Neural crest cell (in vitro differentiated cells): ENCODE measurements at regions not wholly inside any gene's neighbourhood (a gene's known extent, or its start where the extent isn't known, plus 50 kb on each side); places are given as distances from the start of the nearest gene placed in this dataset.

ENCODE experiments used
- DNase-seq: peaks from one replicate; pipeline ENCODE4 v3.0.0; 2021; ENCODE audit warnings: low read depth, mixed read lengths, low spot score
- H3K27ac Mint-ChIP-seq: one replicate; pipeline ENCODE4 v1.8.0; 2021; ENCODE audit warnings: mild to moderate bottlenecking, mixed read lengths; ENCODE audit not compliant: unreplicated experiment
- H3K27me3 Mint-ChIP-seq: 2 replicates; pipeline ENCODE4 v1.8.0; 2021; ENCODE audit warnings: low read depth, mild to moderate bottlenecking, mixed read lengths
- H3K36me3 Mint-ChIP-seq: 2 replicates; pipeline ENCODE4 v1.8.0; 2021; ENCODE audit warnings: low read depth, mild to moderate bottlenecking, mixed read lengths
- H3K4me1 Mint-ChIP-seq: 2 replicates; pipeline ENCODE4 v1.8.0; 2021; ENCODE audit warnings: mixed read lengths
- H3K4me3 Mint-ChIP-seq: one replicate; pipeline ENCODE4 v1.8.0; 2021; ENCODE audit warnings: mild to moderate bottlenecking, mixed read lengths
- H3K9me3 Mint-ChIP-seq: 2 replicates; pipeline ENCODE4 v1.8.0; 2021; ENCODE audit warnings: mixed read lengths
- CTCF ChIP-seq: fragments of 200-600 bp; sonication (generic); conservative IDR thresholded peaks from 2 replicates; pipeline ENCODE4 v1.5.0; 2021; ENCODE audit warnings: antibody characterized with exemption, mild to moderate bottlenecking

GRCh38 chr5:107072440-107072839, 598.3 kb downstream of the EFNA5 start:
- no peak overlapping the region for H3K4me3 Mint-ChIP-seq
- no peak for TF ChIP-seq CTCF
- DNase-seq, result no peak
- H3K9me3 Mint-ChIP-seq, result peaks cover 9% of the 10 kb centered on the region
- H3K36me3 Mint-ChIP-seq, result peaks cover 5% of the 10 kb centered on the region
- H3K27me3 Mint-ChIP-seq, result no peaks in the 10 kb centered on the region
- no peak overlapping the region for H3K27ac Mint-ChIP-seq
- peaks cover 14% of the 10 kb centered on the region for H3K4me1 Mint-ChIP-seq

GRCh38 chr5:107068782-107069181, 602.0 kb downstream of the EFNA5 start:
- DNase-seq, result no peak
- Mint-ChIP-seq H3K9me3 (peaks cover 5% of the 10 kb centered on the region), H3K27ac (no peak overlapping the region), H3K36me3 (peaks cover 5% of the 10 kb centered on the region), H3K4me1 (peaks cover 19% of the 10 kb centered on the region), H3K27me3 (no peaks in the 10 kb centered on the region), H3K4me3 (no peak overlapping the region)
- TF ChIP-seq CTCF, result no peak

GRCh38 chr5:107067395-107067794, 603.3 kb downstream of the EFNA5 start:
- H3K27me3 Mint-ChIP-seq, result no peaks in the 10 kb centered on the region

GRCh38 chr5:107063511-107063910, 607.2 kb downstream of the EFNA5 start:
- TF ChIP-seq CTCF, result no peak
- DNase-seq, result no peak
- Mint-ChIP-seq H3K27ac (no peak overlapping the region), H3K9me3 (no peaks in the 10 kb centered on the region), H3K4me1 (peaks cover 12% of the 10 kb centered on the region), H3K4me3 (no peak overlapping the region), H3K36me3 (no peaks in the 10 kb centered on the region), H3K27me3 (no peaks in the 10 kb centered on the region)

More at GRCh38 chr5:107067395-107067794, 603.3 kb downstream of the EFNA5 start:
- TF ChIP-seq CTCF, result no peak
- no peak overlapping the region for H3K4me3 Mint-ChIP-seq
- peak; percentile 4 for DNase-seq
- H3K27ac Mint-ChIP-seq, result peak overlapping the region; percentile 52
- peaks cover 19% of the 10 kb centered on the region for H3K4me1 Mint-ChIP-seq
- H3K36me3 Mint-ChIP-seq, result peaks cover 5% of the 10 kb centered on the region
- H3K9me3 Mint-ChIP-seq, result peaks cover 5% of the 10 kb centered on the region

GRCh38 chr5:107058803-107059202, 611.9 kb downstream of the EFNA5 start:
- H3K27ac Mint-ChIP-seq, result no peak overlapping the region
- H3K9me3 Mint-ChIP-seq, result no peaks in the 10 kb centered on the region
- no peaks in the 10 kb centered on the region for H3K27me3 Mint-ChIP-seq
- no peaks in the 10 kb centered on the region for H3K36me3 Mint-ChIP-seq
- no peak overlapping the region for H3K4me3 Mint-ChIP-seq
- no peaks in the 10 kb centered on the region for H3K4me1 Mint-ChIP-seq
- TF ChIP-seq CTCF, result no peak
- DNase-seq, result no peak

GRCh38 chr5:107058235-107058634, 612.5 kb downstream of the EFNA5 start:
- no peaks in the 10 kb centered on the region for H3K36me3 Mint-ChIP-seq
- H3K4me3 Mint-ChIP-seq, result no peak overlapping the region
- H3K4me1 Mint-ChIP-seq, result no peaks in the 10 kb centered on the region
- DNase-seq, result no peak
- H3K27me3 Mint-ChIP-seq, result no peaks in the 10 kb centered on the region
- no peak for TF ChIP-seq CTCF
- no peaks in the 10 kb centered on the region for H3K9me3 Mint-ChIP-seq
- H3K27ac Mint-ChIP-seq, result no peak overlapping the region
